ENCODE measurements at regions not wholly inside any gene's neighbourhood (a gene's known extent, or its start where the extent isn't known, plus 50 kb on each side); places are given as distances from the start of the nearest gene placed in this dataset.

DNA sequence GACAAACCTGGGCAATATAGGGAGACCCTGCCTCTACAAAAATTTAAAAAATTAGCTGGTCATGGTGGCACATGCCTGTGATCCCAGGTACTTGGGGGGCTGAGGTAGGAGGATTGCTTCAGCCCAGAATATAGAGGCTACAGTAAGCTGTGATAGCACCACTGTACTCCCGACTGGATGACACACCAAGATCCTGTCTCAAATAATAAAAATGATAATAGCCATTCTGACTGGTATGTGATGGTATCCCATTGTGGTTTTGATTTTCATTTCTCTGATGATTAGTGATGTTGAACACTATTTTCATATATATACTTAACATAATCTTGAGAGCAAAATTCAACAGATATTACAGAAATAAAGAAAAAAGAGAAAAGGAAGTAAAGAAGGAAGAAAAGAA lies 1491.0 kb upstream of the PIK3C3 start:
- TF ChIP-seq POLR2AphosphoS5 (IDR thresholded peaks at IDR 0.05; ENCODE audit: low read depth, low read length) (no peak), TAF1 (IDR thresholded peaks at IDR 0.05; ENCODE audit: borderline replicate concordance, insufficient read depth, low read length) (no peak), SIN3A (IDR thresholded peaks at IDR 0.05; ENCODE audit: borderline replicate concordance, insufficient read depth, low read length) (no peak)

Measured in PFSK-1 (cell line).